Anterior cingulate cortex (tissue), 58 donors: ENCODE measurements at regions not wholly inside any gene's neighbourhood (a gene's known extent, or its start where the extent isn't known, plus 50 kb on each side); places are given as distances from the start of the nearest gene placed in this dataset.
A peak's percentile ranks its signal among the peaks of the same experiment; 100 is the strongest.
"Not testable (repeated sequence)": the region's sequence is repeated elsewhere in the genome, so short reads cannot be mapped to it uniquely, and the experiment has no call there.

ENCODE experiments used
- DNase-seq, 58 donors: peaks; one replicate each; lab custom pipeline; 2025; lab: John Stamatoyannopoulos, UW

DNA sequence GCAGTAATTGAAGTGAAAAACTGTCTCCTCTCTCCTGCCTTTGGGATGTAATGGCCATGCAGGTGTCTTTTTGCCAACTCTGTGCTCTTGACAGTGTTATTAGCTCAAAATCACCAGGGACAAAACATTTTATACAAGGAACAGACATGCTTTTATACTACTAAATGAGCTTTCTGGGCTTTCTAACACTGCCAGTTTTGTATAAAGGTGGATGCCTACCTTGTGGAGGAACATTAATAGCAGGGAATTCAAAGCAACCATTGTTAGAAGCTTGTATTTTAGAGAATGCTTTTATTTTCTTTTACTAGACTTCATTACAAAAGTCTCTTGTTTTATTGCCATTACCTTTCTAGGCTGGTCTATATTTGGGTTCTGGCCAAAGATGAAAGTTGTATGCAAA, 54.7 kb upstream of the ARSJ start:
- no peak for DNase-seq

- peak in 1 of 58 donors; percentile 1 for DNase-seq
These were observed 57.0 kb upstream of the ARSJ start for GRCh38 chr4:114036426-114036825.

- no peak for DNase-seq
These were observed 57.4 kb upstream of the ARSJ start for GRCh38 chr4:114036864-114037263.

- no peak for DNase-seq
These were observed 58.5 kb upstream of the ARSJ start for GRCh38 chr4:114037988-114038387.

DNA sequence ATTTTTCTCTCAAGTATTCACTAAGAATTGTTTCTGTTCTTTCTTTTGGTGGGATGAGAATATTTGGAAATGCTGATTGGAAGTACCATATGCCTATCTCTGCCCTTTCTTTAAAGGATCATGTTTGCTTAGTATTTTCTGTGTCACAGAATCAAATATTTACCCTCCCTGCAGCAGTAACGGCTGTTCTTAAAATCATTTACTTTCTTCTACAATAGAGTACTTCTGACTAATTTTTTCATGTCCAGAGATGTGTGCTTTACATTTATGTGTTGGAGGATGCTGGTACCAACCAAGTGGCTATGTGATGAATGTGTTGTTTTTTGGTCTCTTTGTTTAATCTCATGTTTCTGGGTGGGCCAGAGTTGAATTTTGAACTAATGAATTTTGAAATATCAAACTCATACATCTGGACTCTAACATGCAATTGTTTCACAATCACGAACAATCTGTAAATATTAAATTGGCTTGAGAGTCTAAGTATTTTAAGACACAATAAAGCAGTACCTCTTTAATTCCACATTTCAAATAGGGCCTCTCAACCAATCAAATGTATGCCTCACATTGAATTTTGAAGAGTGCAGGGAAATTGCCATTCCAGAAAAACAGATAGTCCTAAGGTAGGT, 59.4 kb upstream of the ARSJ start:
- DNase-seq = no peak

GRCh38 chr4:114040319-114041116, 61.1 kb upstream of the ARSJ start:
- DNase-seq = no peak

DNA sequence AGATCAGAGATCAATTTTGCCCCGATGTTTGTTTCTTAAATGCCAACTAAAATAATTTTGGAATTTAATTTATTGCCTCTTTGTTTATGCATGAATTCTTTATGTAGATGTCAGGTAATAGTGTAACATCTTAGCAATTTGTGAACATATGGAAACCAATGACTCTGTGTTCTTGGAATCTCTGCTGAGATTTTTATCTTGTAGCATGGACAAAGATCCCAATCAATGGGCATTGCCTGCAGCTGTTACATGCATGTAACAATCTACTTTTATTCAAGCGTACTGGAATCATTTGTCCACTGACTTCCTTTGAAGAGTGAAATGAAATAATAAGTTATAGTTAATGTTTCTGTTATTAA, 61.6 kb upstream of the ARSJ start:
- no peak for DNase-seq

DNA sequence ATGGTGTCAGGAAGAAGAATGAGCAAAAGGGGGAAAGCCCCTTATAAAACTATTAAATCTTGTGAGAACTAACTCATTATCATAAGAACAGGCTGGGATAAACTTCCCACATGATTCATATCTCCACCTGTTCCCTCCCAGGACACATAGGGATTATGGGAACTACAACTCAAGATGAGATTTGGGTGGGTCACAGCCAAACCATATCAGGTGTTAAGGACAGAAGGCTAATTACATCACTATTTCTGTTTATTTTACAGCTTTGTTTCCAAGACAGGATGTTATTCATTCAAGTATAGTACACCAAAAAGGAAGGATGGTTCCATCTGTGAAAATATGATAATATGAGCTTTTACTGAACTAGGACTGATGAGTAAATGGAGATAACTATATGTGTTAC, 63.7 kb upstream of the ARSJ start:
- no peak for DNase-seq

DNA sequence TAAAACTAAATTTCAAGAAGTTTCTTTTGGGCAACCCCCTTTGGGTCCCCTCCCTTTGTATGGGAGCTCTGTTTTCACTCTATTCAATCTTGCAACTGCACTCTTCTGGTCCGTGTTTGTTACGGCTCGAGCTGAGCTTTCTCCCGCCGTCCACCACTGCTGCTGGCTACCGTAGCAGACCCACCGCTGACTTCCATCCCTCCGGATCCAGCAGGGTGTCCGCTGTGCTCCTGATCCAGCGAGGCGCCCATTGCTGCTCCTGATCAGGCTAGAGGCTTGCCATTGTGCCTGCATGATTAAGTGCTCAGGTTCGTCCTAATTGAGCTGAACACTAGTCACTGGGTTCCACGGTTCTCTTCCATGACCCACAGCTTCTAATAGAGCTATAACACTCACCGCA, 64.9 kb upstream of the ARSJ start:
- not testable (repeated sequence) for DNase-seq

DNA sequence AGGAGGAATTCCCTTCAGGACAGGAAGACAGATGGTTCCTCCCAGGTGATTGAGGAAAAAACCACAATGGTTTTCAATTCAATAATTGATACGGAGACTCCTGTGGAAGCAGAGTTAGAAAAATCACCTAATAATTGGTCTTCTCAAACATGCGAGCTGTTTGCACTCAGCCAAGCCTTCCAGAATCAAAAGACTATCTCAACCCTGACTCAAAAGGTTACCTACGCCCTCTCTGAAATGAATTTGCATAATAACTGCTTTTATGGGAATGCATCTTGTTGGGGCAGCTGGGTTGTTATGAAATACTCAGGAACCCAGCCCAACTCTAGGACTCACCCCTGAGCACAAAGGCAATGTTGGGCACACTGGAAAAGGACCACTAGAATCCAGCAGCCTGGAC, 66.9 kb upstream of the ARSJ start:
- DNase-seq = no peak

GRCh38 chr4:114048154-114048553, 68.7 kb upstream of the ARSJ start:
- DNase-seq = not testable (repeated sequence)

DNA sequence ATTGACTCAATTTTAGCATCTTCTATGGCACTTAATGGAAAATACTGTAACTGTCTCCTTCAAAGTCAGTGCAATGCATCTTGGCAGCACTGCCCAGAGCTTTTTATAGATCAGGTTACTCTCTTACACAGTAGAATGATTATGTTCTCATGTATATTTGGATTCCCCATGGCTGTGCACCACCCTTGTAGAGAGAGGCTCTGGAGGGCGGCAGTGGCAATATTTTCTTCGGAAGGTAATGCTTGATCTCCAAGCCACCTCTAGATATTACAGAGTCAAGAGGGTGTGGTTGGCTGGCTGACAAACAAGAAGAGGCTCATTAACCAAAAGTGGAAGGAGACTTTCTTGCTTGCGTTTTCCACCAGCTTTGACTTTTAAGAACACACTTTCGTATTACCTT, 72.8 kb upstream of the ARSJ start:
- no peak for DNase-seq

- no peak for DNase-seq
These were observed 77.2 kb upstream of the ARSJ start for GRCh38 chr4:114056599-114056998.

DNA sequence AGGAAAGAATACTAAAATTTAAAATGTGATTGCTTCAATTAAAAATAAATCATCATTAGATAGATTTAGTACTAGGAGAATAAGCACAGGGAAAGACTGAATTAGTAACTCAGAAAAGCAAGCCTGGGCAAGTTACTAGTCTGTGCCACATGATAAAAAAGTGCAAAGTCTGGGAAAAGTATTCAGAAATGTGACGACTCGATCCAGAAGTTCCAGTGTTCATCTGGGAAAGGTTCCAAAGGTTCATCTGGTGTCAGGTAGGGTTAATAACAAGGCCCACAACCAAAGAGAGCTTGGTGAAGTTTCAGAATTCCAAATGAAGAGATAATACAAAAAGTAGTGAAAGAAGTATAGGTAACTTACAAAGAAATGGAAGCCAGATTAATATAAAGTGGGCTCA, 78.3 kb upstream of the ARSJ start:
- no peak for DNase-seq

- no peak for DNase-seq
These were observed 83.1 kb upstream of the ARSJ start for GRCh38 chr4:114062499-114062898.

- no peak for DNase-seq
These were observed 93.3 kb upstream of the ARSJ start for GRCh38 chr4:114072781-114073180.

GRCh38 chr4:114076899-114077570, 97.6 kb upstream of the ARSJ start:
- DNase-seq = no peak

DNA sequence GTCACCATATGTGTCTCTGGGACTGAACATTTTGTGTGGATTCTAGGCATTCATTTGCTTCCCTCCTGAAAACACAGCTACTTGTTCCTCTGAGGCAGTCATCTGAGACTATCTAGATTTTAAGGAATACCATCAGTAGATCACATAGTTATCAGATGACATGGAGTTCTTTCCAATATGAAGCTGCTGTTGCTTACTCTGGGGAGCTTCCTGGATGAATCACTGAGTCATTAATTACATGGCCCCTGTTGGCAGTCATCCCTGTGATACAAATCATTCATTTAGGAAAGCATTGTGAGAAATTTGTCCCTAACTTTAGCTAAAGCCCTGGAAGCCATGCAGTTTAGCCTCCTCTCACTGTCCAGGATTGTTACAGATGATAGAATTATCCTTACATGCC, 98.2 kb upstream of the ARSJ start:
- DNase-seq = no peak

DNA sequence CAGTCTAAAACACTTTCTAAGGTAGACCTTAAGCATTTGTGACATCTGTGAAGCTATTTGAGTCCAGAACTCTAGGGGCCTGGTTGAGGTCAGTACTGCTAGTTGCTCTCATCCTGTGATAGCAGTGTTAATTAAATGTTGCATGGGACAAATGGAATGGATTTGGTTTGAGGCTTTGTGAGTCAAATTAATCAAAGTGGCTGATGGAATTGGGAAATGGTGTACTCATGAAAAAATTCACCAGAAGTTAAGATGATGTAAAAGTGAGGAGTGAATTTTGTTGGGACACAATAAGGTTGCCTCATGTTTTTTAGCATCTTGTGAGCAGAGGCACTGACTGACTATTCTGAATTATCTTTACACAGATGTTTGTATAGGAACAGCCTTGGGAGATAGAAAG, 99.2 kb upstream of the ARSJ start:
- DNase-seq = no peak

GRCh38 chr4:114081783-114082182, 102.3 kb upstream of the ARSJ start:
- DNase-seq = no peak

GRCh38 chr4:114082348-114082747, 102.9 kb upstream of the ARSJ start:
- DNase-seq = no peak
